GM18867 (cell line): ENCODE measurements at regions not wholly inside any gene's neighbourhood (a gene's known extent, or its start where the extent isn't known, plus 50 kb on each side); places are given as distances from the start of the nearest gene placed in this dataset.
"Not testable (repeated sequence)": the region's sequence is repeated elsewhere in the genome, so short reads cannot be mapped to it uniquely, and the experiment has no call there.

Source experiments
- ATAC-seq: cut with Tn5 transposase; IDR thresholded peaks from one replicate; pipeline ENCODE4 v1.9.1; 2021; ENCODE audit warnings: mild to moderate bottlenecking, moderate library complexity; ENCODE audit not compliant: unreplicated experiment

DNA sequence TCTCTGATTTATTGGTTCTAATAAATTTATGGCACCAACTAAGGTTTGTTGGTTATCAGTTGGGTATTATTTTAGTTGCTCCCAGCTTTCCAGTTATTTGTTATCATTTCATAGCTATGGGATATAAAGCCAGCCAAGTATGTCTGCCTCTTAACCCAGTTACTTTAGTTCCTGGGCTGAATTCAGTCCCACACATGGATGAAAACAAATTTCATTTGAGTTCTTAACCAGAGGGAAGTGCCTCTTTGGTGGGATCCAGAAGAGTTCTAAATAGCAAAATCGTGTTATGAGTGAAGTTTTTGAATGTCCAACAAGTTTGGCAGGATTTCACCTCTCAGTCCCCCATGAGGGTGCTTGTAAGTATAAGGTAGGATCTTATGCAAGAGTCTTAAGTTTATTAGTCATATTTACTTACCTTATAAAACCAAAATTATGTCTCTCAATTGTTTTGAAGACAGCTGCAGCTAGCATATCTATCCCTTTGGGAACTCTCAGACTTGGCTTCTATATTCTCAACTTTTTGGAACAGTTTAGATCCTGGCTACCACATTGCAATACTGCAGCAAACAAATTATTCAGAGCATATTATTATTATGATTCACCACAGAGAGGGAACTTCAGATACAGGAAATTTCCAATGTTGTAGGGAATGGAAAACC lies 683.6 kb downstream of the BCKDHB start:
- no peak for ATAC-seq

DNA sequence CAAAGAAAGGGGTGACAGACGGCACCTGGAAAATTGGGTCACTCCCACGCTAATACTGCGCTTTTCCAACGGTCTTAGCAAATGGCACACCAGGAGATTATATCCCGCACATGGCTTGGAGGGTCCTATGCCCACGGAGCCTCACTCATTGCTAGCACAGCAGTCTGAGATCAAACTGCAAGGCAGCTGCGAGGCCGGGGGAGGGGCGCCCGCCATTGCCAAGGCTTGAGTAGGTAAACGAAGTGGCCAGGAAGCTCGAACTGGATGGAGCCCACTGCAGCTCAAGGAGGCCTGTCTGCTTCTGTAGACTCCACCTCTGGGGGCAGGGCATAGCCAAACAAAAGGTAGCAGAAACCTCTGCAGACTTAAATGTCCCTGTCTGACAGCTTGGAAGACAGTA lies 676.8 kb downstream of the BCKDHB start:
- not testable (repeated sequence) for ATAC-seq

DNA sequence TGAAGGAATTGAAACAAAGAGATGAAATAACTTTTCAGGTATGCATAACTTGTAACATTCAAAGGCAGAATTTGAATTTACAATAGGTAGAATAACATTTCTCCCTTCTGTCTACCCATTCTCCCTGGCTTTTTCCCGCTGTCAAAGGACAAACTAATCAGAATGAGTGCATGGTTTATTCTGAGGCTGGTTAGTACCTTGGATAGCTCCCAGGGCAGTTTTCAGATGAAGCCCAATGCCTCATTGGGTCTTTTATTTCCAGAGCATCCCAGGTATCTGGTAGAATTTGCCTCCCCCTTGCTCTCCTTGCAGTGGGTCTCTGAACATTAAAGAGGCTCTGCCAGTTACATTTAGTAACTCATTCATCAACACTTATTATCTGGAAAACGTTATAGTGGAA lies 665.5 kb downstream of the BCKDHB start:
- ATAC-seq = no peak

DNA sequence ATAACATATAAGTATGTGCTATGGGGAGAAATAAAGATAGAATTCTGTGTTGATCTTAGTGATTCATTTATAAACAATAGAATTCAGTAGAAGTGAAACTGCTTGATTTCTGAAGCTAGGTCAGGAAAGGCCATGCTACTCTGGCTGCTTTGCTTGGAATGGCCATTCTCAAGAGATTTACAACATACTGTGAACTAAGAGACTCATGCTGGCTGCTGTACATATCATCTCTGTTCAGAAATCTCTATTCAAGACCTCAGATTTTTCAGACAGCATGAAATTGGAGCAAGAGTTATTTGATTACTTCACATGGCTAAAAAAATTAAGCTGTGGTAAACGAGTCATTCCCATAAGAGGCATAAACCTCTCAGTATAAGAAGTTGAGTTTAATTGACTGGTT lies 662.6 kb downstream of the BCKDHB start:
- ATAC-seq = no peak

DNA sequence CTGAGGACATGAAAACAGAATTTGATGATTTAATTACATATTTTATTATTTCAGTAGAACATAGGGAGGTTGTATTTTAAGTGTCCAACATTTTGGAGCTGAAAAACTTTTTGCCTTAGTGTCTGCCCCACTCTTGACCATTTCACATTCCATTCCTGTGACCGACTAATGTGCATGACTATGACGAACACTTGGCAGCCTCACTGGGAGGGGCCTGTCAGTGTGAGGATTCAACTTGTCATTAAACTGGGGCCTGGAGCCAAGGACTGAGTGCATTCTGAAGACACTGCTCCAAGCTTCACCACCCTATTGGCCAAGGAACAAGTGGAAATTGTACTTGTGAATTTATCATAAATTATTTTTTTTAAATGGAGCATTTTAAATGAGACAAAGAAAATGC lies 661.3 kb downstream of the BCKDHB start:
- ATAC-seq = no peak

DNA sequence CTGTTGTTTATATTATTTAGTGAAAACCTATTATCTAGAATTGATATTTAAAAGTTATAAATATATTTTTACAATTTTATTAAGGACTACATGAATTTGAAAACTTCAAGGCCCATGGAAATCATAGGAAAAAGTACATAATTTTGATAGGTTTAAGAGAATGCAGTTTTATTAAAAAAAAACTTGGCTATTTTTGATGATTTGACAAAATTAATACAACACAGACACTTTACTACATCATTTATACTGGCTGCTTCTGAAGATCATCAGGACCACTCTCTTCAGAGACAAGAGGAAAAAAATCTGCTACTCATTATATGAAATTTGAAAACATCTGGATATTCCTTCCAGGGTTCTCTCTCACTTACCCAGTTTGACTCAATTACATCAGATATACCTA lies 637.7 kb downstream of the BCKDHB start:
- ATAC-seq = no peak

DNA sequence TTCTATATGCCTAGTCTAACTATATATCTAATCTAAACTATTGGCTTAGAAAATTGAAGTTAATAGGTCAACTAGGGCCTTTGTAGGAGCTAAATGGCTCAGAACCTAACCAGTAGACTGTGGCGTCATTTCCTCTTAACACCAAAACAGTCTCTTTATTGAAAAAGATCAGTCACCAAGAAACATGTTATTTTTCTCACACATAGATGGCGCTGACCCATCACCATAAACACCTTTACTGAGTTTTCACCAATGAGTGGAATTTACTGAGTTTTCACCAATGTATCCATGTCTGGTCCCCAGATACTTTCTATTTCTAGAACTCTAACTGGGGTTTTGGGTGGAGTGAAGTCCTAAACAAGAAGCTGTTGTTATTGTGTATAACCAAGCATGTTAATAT lies 636.0 kb downstream of the BCKDHB start:
- ATAC-seq = peak; percentile 83

DNA sequence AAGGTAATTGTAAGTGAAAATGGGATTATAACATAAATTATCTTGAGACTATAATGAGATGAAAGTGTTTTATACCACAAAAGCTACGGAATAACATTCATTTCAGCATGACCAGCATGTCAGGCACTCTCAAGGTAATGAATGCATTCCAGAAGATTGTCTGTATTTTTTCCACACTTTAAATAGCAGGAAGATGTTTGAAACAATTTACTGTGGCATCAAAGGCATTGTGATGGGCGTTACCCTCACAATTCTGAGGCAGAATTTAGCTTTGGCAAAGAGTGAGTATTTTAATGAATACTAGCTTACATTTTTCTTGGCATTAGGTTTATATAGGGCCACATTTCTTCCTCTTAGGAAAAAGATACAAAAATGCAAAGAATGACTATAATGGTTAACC lies 627.2 kb downstream of the BCKDHB start:
- ATAC-seq = no peak

DNA sequence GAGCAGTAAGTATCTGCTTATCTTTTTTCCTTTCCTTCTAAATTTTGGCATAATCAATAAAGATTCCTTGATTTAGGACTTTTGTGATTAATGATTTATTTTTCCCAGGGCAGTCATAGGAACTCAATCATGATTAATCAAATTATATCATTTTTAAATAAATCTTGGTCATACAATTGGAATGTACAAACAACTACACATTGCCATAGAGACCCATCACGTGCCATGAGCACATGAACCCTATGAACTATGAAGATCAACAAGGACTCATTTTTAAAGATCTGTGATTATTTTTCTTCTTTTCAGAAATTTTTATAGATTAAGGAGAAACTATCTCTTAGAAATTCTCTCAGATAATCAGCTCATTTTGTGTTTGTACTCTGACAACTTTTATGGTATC lies 622.4 kb downstream of the BCKDHB start:
- ATAC-seq = no peak

DNA sequence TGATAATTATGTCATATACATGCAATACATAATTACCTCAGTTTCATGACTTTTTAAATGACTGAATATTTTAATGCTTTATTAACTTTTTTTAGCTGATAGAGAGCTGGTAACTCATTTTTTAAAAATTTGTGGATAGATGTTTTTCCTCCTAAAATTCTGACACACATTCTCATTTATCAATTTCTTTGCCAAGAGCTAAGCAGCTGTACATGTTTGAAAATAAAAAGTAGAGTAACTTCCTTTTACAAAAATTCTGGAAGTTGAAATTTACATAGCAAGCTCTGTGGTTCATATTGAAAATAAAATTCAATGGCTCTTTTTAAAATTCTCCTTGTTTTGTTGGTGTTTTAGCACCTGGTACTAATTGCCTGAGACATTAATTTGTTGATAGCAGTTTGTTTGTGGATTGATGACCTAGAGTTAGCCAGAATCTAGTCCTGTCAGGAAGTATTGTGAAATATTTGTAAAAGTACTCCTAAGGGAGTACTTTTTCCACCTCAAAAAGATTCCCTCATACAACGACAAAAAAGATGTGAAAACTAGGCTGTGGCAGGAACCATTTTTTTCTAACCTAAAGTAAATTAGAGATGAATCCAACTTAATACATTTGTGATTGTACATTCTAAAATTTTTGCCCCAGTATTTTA lies 621.8 kb downstream of the BCKDHB start:
- ATAC-seq = no peak

DNA sequence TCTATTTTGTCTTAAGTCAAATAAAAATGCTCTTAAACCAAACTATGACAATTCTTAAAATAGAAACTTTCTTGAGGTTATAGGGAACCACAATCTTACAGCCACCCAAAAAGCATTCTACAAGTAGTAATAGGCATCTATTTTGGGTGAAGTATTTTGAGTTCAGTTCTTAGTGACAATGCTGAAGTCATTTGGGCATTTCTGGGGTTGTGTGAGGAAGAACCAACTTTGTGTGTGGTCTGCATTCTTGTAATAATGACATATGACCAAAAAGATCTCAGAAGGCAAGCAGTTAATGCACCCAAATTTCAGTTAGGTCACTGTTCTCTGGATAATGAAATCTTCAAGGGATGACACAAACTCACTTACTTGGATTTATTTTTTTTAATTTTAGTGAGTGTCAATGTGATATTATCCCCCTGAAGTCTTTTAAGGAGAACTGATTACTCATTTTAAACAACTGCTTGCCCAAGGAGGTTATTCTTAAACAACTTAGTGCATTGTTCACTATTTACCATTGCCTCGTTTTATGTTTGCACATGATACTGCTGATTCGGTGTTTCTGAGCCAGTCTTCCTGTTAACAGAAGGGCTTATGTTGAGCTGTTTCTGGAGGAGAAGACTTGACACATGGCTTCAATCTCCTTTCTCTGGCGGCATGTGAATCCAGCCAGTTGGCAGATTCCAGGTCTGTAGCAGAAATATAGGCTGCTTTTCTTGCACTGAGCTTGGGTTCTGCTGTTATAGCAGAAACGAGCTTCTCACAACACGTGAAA lies 618.9 kb downstream of the BCKDHB start:
- ATAC-seq = no peak

DNA sequence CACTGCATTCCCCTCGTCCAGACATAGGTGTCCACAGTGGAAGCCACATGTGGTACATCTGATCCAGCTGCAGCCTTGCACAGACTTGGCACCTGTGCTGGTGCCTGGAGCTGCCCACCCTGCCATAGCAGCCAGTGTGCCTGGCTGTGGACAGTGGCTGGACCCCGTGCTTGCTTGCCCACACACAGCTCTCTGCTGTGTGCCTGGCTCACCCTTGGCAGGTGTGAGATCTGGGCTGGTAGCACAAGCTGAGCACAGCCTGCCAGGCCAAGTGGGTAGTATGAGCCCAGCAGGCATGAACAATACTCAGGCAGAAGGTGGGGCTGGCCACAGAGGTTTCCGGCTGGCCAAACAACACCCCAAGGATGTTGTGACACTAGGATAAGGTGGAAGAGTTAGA lies 614.4 kb downstream of the BCKDHB start:
- no peak for ATAC-seq

DNA sequence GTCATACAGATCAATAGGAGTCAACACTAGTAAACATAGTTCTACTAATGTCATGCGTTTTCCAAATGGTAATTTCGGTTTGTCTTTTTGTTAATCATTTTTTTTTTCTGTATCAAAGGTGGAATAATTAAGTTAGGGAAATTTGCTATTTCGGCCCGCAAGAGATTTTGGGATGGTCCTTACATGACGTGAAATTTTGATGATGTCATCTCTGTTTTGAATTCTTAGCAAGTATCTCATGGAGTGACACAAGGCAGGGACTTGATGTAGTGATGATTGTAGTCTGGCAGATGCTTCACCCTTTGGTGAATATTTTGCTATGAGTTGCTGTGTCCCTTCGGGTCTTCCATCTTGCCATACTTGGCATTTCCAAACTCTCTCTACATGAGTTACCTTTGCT lies 608.0 kb downstream of the BCKDHB start:
- no peak for ATAC-seq

DNA sequence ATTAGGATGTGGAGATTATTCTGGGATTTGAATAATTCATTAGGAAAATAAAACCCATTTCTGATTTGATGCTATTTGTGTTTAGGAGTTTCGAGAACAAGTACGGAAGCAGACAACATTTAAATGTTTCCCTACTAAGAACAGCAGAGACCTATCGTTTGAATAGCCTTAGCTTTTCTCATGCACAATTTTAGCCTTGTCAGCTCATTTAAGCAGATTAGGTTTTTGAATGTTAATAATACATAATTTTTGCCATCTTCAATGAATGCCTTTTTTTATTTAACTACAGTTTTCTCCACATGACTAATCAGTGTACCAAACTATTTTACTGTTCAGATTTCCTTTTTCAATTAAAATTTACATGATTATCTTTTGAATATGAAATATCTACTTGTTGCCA lies 592.0 kb downstream of the BCKDHB start:
- no peak for ATAC-seq

DNA sequence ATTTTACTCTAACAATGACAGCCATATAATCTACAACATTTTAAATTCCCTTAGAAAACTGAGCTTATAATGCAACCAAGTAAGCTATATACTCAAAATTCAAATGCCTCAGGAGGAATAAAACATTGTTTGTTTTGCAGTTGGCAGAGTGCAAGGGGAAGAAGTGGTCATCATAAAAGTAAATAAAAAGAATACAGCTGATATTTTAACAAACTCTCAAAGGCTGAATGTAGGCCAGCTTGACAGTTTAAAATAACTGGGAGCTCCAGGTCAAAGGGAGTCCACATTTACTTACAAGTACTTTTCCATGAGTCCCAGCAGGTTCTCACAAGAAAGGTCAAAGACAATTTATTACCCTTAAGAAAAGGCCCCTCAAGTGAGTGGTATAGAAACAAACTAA lies 589.8 kb downstream of the BCKDHB start:
- ATAC-seq = no peak

DNA sequence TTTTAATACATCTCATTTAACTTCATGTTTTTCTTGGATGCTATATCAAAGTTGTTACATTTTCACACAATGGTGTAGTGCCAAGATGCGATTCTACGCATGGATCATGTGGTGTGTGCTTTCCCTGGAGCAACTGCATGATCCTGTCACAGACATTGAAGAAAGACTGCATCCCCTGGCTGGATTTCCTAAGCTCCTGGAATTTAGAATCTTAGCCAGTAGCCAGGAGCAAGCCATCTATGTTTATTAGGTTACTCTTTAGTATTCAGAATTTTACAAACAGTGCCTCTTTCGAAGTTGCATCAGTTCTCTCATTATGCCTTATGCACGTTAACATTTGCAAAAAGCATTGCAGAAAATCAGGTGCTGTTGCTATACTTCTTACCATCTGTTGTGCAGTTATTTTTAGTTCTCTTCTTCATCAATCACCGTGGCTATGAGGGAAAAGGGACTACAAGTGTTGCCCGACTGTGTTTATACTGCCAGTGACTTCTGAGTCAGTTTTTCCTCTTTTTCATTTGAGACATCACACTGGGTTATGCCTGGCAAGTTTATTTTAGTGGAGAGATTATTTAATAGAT lies 584.2 kb downstream of the BCKDHB start:
- no peak for ATAC-seq

DNA sequence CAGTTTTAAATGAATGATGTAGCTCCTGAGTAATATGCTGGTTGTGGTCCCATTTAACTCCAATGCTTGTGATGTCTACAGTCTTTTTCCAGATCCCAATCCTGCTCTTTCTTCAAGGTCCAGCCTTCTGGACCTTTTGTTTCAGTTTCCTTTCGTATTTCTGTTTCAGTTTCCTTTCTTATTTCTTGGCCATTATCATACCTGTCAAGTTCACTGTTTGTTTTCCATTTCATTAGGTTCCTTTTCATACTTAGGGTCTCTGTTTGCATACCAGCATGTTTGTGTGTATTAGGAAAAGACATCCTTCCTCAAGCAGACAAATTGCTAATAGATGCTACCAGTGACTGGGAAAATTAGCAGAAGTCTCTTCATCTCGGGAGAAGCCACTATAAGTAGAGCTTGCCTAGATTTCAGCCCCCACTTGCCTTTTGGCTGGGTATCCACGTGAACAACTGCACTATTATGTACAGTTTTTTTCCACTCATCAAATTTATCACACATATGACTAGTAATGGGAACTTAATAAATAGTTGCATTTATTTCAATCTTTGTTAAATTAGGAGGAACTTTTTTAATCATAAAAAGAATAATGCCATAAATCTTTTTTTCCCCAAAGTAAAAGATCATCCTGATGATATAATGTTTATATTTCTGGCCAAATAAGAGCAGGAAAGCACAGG lies 583.4 kb downstream of the BCKDHB start:
- no peak for ATAC-seq

DNA sequence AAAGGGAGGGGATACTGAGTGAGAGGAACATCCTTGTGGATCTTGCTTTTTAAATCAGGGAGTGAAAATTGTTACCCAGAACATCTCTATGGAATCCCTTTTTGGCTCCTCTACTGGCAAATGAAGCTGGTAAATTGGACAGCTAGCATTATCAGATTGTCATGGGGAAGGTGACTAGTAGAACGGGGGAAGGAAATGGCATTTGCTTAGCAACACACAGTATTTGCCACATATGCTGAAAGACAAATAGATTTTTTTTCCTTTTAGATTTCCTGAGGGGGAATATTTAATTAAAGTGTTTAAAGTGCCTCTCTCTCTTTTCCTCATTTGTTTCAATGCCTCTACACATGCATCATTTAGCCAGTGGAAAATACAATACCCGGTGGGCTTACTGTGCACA lies 573.5 kb downstream of the BCKDHB start:
- no peak for ATAC-seq

DNA sequence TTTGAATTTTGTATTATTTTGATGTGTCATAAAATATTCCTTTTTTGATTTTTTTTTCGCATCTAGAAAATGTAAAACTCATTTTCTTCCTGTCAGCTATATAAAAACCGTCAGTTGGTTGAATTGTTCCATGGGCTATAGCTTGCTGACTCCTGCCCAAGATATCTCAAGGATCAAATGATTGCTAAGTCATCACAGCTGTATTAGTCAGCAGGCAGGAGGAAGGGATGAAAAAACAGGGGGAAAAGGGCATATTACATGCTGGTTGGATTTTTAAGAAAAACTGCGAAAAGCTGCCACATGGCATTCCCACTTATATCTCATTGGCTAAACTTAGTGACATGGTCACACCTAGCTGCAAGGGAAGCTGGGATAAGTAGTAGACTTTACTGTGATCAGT lies 569.9 kb downstream of the BCKDHB start:
- no peak for ATAC-seq

DNA sequence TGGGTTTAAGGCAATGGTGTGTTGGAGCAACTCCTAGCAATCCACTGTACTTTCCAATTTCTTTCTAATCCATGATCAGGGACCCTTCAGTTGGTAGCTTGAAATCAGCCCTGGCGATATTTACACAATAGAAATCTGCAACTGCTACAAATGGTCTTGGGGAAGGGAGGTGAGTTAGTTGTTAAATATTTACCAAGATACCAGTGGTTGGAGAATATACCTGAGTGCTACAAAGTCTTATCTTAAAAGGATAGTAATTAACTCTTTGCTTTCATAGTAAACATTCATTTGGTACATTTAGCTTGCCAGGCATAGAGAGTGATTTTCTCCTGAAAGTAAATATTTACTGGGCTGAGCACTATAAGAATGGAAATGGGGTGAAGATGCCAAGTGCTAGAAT lies 568.2 kb downstream of the BCKDHB start:
- no peak for ATAC-seq

DNA sequence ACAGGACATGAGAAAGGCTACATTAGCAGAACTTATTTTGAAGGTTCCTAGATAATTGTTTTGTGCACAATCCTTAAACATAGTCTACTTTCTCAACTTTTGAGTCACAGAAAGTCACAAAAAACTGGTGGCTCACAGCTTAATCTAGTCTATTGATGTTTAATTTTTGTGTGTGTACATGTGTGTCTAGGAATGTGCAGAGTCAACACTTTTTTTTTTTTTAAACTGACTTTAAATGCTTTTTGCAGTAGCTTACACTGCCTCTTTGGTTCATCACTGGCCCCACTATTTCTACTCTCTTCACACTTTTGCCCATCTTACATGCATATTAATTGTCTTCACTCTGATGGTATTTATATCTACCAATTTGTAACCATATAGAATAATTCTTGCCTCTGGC lies 566.9 kb downstream of the BCKDHB start:
- no peak for ATAC-seq
